ENCODE measurements at regions not wholly inside any gene's neighbourhood (a gene's known extent, or its start where the extent isn't known, plus 50 kb on each side); places are given as distances from the start of the nearest gene placed in this dataset.
A peak's percentile ranks its signal among the peaks of the same experiment; 100 is the strongest.

GRCh38 chr18:8458546-8459215, 150.6 kb upstream of the RAB12 start:
- DNase-seq = no peak

DNA sequence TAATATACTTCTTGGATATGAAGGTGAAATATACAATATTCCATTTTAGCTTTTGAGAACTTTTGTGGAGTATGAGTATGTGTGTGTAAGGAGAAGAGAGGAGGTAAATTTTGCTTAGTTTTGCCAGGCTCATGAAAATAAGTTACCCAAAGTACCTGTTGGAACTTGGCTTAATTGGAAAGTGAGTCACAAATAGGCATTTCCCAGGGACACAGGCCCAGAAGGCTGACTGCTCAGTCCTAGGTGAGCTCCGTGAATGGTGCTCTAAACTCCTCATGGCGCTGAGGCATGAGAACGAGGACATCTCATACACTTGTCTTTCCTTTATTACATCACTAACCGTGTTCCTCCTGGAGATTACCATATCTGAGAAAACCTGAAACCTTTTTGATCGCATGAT, 148.5 kb upstream of the RAB12 start:
- DNase-seq = no peak

- no peak for DNase-seq
Measured at GRCh38 chr18:8461544-8461943, 147.7 kb upstream of the RAB12 start.

DNA sequence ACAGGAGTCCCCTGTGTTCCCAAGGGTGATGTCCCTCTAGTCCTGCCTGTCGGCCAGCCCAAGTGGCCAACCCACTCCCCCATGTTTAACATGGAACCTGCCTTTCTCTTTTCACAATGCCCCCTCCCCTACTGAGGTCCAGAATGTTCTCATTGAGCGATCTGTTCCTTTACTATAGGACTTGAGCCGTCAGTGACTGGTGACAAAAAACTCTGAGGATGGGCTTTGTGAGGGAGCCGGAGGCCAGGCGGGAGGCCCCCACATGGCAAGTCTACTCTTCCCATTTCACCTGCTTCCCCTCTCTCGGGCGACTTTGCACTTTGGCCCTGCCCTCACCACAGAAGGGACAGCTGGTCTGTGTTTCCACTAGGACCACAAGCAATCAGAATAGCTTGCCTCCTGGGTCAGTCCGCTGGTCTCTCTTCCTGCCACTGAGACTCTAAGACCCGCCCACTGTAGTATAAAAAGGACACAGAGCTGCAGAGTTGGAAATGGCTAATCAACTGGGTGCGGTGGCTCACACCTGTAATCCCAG, 146.5 kb upstream of the RAB12 start:
- no peak for DNase-seq

DNA sequence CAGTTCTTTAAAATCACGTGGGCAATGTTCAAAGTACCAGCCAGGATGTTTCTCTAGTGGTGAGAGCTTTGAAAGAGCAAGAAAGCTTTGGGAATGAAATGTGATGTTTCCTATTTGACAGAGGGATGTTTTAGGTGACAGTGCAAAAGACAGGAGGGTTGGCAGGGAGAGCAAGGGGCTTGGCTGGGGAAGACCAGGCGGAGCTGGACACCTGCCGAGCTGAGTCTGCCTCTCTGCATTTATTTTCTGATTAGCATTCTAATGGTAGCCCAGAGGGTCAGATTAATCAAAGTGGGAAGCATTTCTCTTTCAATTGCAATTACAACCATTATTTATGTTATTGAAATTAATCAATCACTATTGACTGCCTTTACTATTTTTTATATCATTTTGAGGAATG, 145.4 kb upstream of the RAB12 start:
- DNase-seq = no peak

- DNase-seq = no peak
Measured at GRCh38 chr18:8468191-8468590, 141.0 kb upstream of the RAB12 start.

GRCh38 chr18:8468921-8469335, 140.3 kb upstream of the RAB12 start:
- DNase-seq = no peak

GRCh38 chr18:8469544-8470130, 139.6 kb upstream of the RAB12 start:
- no peak for DNase-seq

DNA sequence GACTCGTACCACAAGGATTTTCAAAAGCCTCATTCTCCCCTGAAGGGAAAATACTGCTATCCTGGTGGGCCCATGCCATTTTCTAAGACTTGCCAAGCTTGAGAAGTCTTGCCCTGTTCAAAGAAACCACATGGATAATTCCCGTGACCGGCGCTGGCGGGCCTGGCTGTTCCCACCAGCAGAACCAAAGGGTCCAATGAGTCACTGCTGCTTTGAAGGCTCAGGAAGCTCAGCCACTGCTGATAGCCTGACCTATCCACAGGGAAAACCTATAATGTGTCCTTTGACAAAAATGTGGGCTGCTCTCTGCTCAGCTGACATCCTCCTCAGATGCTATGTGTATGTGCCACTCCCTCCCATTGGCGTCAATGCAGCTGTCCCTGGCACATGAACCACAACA, 137.9 kb upstream of the RAB12 start:
- DNase-seq = no peak

DNA sequence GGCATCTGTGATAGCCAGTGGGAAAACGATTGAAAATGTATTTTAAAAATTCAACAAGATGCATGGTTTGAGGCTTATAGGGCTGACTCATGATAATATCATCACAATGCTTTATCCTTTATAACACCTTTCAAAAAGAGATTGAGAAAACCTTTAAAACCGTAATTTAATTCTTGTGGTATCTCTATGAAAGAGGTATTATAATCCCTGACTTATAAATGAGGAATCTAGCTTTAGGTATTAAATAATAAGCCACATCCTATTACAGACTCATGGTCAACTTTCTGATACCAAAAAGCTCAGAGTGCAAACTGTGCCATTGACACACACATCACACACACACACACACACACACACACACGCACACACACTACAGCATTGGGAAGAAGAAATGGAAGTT, 134.6 kb upstream of the RAB12 start:
- DNase-seq = no peak

GRCh38 chr18:8477615-8478014, 131.6 kb upstream of the RAB12 start:
- DNase-seq = no peak

GRCh38 chr18:8478166-8478967, 130.9 kb upstream of the RAB12 start:
- DNase-seq = peak; percentile 26 to 47

DNA sequence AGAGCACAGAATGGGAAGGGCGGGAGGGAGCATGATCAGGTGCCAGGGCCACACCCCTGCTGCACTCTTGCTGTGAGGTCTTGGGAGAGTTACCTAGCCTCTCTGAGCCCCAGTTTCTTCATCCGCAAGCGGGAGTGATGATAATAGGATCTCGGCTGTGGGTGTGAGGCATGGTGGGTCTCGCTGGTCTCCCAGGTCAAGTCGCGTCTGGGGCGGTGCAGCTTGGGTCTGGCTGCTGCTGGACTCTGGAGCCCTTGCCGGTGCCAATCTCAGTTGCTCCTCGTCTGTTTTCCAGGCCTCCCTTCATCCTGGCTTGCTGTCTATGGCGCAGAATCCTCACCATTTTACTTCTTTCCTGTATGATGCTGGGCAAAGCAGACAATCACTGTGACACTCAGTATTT, 130.3 kb upstream of the RAB12 start:
- no peak for DNase-seq

- no peak for DNase-seq
Measured at GRCh38 chr18:8479789-8480188, 129.4 kb upstream of the RAB12 start.

GRCh38 chr18:8480506-8481328, 128.5 kb upstream of the RAB12 start:
- no peak for DNase-seq

- DNase-seq = no peak
Measured at GRCh38 chr18:8484951-8485350, 124.3 kb upstream of the RAB12 start.

DNA sequence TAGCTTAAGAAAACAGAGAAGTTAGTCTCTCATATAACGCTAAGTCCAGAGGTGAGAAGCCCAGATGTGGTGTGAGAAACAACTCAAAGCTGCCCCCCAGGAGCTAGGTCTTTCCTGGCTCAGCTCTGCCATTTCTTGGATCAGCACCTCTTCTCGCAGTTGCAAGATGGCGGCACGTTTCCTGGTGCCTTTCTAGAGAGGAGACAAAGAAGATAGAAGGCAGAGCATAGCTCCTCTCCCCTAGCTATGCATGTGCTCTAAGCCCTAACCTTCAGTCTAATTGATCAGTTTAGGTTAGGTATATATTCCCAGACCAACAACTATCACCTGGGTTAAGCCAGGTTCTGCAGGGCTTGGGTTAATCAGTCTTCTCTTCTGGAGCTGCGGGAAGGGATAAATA, 119.5 kb upstream of the RAB12 start:
- DNase-seq = no peak

GRCh38 chr18:8491516-8491915, 117.7 kb upstream of the RAB12 start:
- no peak for DNase-seq

GRCh38 chr18:8493141-8493540, 116.1 kb upstream of the RAB12 start:
- no peak for DNase-seq

GRCh38 chr18:8496186-8496585, 113.1 kb upstream of the RAB12 start:
- DNase-seq = no peak

- DNase-seq = no peak
Measured at GRCh38 chr18:8498905-8499304, 110.3 kb upstream of the RAB12 start.

GRCh38 chr18:8499810-8500675, 109.2 kb upstream of the RAB12 start:
- DNase-seq = no peak
